Ishikawa (cell line): ENCODE measurements at regions not wholly inside any gene's neighbourhood (a gene's known extent, or its start where the extent isn't known, plus 50 kb on each side); places are given as distances from the start of the nearest gene placed in this dataset.

ENCODE experiments used
- EGR1 ChIP-seq: IDR thresholded peaks from 2 replicates; pipeline ENCODE4 v1.6.1; 2012
- MAX ChIP-seq: IDR thresholded peaks from 2 replicates; pipeline ENCODE4 v1.6.1; 2012
- RAD21 ChIP-seq: IDR thresholded peaks from 2 replicates; pipeline ENCODE4 v1.6.1; 2012; ENCODE audit warnings: low read depth
- YY1 ChIP-seq: IDR thresholded peaks from 2 replicates; pipeline ENCODE4 v1.6.1; 2012; ENCODE audit warnings: low read depth
- TF ChIP-seq, protein P1 (sequence below): IDR thresholded peaks from 2 replicates; pipeline ENCODE4 v1.6.1; 2012; ENCODE audit warnings: low read depth, mild to moderate bottlenecking

- TF ChIP-seq, protein P1, sequence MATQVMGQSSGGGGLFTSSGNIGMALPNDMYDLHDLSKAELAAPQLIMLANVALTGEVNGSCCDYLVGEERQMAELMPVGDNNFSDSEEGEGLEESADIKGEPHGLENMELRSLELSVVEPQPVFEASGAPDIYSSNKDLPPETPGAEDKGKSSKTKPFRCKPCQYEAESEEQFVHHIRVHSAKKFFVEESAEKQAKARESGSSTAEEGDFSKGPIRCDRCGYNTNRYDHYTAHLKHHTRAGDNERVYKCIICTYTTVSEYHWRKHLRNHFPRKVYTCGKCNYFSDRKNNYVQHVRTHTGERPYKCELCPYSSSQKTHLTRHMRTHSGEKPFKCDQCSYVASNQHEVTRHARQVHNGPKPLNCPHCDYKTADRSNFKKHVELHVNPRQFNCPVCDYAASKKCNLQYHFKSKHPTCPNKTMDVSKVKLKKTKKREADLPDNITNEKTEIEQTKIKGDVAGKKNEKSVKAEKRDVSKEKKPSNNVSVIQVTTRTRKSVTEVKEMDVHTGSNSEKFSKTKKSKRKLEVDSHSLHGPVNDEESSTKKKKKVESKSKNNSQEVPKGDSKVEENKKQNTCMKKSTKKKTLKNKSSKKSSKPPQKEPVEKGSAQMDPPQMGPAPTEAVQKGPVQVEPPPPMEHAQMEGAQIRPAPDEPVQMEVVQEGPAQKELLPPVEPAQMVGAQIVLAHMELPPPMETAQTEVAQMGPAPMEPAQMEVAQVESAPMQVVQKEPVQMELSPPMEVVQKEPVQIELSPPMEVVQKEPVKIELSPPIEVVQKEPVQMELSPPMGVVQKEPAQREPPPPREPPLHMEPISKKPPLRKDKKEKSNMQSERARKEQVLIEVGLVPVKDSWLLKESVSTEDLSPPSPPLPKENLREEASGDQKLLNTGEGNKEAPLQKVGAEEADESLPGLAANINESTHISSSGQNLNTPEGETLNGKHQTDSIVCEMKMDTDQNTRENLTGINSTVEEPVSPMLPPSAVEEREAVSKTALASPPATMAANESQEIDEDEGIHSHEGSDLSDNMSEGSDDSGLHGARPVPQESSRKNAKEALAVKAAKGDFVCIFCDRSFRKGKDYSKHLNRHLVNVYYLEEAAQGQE: no peak
- TF ChIP-seq YY1: no peak
- no peak for TF ChIP-seq EGR1
- TF ChIP-seq RAD21: no peak
- TF ChIP-seq MAX: no peak
These were observed 430.5 kb upstream of the RORB start for GRCh38 chr9:74066605-74067004.
